Transverse colon (tissue), 4 donors: ENCODE measurements at regions not wholly inside any gene's neighbourhood (a gene's known extent, or its start where the extent isn't known, plus 50 kb on each side); places are given as distances from the start of the nearest gene placed in this dataset.

ENCODE experiments used
- DNase-seq: peaks from one replicate; pipeline ENCODE4 v3.0.0-alpha.2; 2019
- H3K27ac ChIP-seq, 4 donors: fragments of 200-600 bp; sonication (generic); 2 replicates each; pipeline ENCODE4 v1.5.1; 2016 to 2018; ENCODE audit warnings: inconsistent platforms in 4 of 4
- H3K27me3 ChIP-seq: fragments of 200-600 bp; sonication (generic); 2 replicates; pipeline ENCODE4 v1.5.1; 2017; ENCODE audit warnings: inconsistent platforms
- H3K36me3 ChIP-seq, 4 donors: fragments of 200-600 bp; sonication (generic); 2 replicates each; pipeline ENCODE4 v1.5.1; 2017 to 2019; ENCODE audit warnings: inconsistent platforms in 4 of 4
- H3K4me1 ChIP-seq, 4 donors: fragments of 200-600 bp; sonication (generic); 2 replicates each; pipeline ENCODE4 v1.5.1; 2017 to 2020; ENCODE audit warnings: inconsistent platforms in 4 of 4
- H3K4me3 ChIP-seq, 4 donors: fragments of 200-600 bp; sonication (generic); 1 replicate in 1 of 4; 2 replicates in 3 of 4; pipeline versions ENCODE4 v1.5.1 to v1.6.1; 2017 to 2019; ENCODE audit warnings: inconsistent platforms in 4 of 4
- H3K9me3 ChIP-seq, 2 donors: fragments of 200-600 bp; sonication (generic); 2 replicates each; pipeline ENCODE4 v1.5.1; 2017 to 2019; ENCODE audit warnings: inconsistent platforms in 2 of 2
- CTCF ChIP-seq, 5 experiments: fragments of 200-600 bp in 3 of 5; fragments of 450-650 bp in 2 of 5; sonication (generic) in 3 of 5; IDR thresholded peaks; 1 replicate in 2 of 5; 2 replicates in 3 of 5; pipeline ENCODE4 v1.5.1; 2016 to 2017; ENCODE audit warnings: antibody characterized with exemption in 5 of 5, inconsistent platforms in 3 of 5, mild to moderate bottlenecking in 2 of 5, moderate library complexity in 1 of 5
- EP300 ChIP-seq: sonication (generic); formaldehyde crosslinking; IDR thresholded peaks from one replicate; pipeline ENCODE4 v1.6.1; 2017; ENCODE audit warnings: antibody characterized with exemption, low read depth
- POLR2A ChIP-seq: fragments of 450-650 bp; IDR thresholded peaks from one replicate; pipeline ENCODE4 v1.6.1; 2016; ENCODE audit warnings: antibody characterized with exemption, mild to moderate bottlenecking, moderate library complexity
- POLR2AphosphoS5 ChIP-seq, 3 donors: sonication (generic); formaldehyde crosslinking; IDR thresholded peaks; one replicate each; pipeline ENCODE4 v1.6.1; 2016; ENCODE audit warnings: antibody characterized with exemption in 3 of 3
- WGBS, 2 donors: methylation state at CpG; one replicate each; pipeline ENCODE4 v1.1.5; 2018; ENCODE audit warnings: low coverage in 1 of 2; 5-methylcytosine and 5-hydroxymethylcytosine counted together
- in situ Hi-C, 4 donors: fragments of 200-750 bp; cut with MboI; loops; one replicate each; pipeline versions ENCODE4 v1.15.0 to v1.15.1; 2017; ENCODE audit warnings: low sequenced_read_pairs in 3 of 4, low pct_ligation_motif_present in 1 of 4, low pct_unique_long_range_greater_than_20kb in 1 of 4
- intact Hi-C: fragments of 100-400 bp; cut with DNase I; formaldehyde crosslinking; loops from one replicate; pipeline ENCODE4 v1.15.1; 2023; ENCODE audit warnings: low total_unique reads

GRCh38 chr11:90564531-90564930, 341.7 kb upstream of the CHORDC1 start:
- Histone ChIP-seq H3K4me3 (no peak overlapping the region), H3K9me3 (peaks cover 0 to 6% of the 10 kb centered on the region in 2 donors), H3K36me3 (no peaks in the 10 kb centered on the region), H3K27ac (no peak overlapping the region), H3K4me1 (no peaks in the 10 kb centered on the region), H3K27me3 (no peaks in the 10 kb centered on the region)
- in situ Hi-C loops (no loop called here), intact Hi-C loops (no loop called here)
- no peak for TF ChIP-seq CTCF (IDR thresholded peaks at IDR 0.05)
- no peak for TF ChIP-seq EP300
- TF ChIP-seq POLR2AphosphoS5 (IDR thresholded peaks at IDR 0.05), result no peak
- no peak for TF ChIP-seq POLR2A
- DNase-seq, result no peak
- 65 to 67% methylated on average over 1 of the region's 1 CpG for WGBS, 2 donors

- H3K9me3 ChIP-seq, result peaks cover 0 to 6% of the 10 kb centered on the region in 2 donors
- DNase-seq, result no peak
- no peaks in the 10 kb centered on the region for H3K27me3 ChIP-seq
- intact Hi-C loops (no loop called here), in situ Hi-C loops (no loop called here)
- 0 to 77% methylated on average over 1 to 4 of the region's 4 CpGs for WGBS, 2 donors
- no peaks in the 10 kb centered on the region for H3K4me1 ChIP-seq
- TF ChIP-seq CTCF (IDR thresholded peaks at IDR 0.05), result no peak
- no peak for TF ChIP-seq POLR2AphosphoS5 (IDR thresholded peaks at IDR 0.05)
- no peaks in the 10 kb centered on the region for H3K36me3 ChIP-seq
- H3K4me3 ChIP-seq, result no peak overlapping the region
- H3K27ac ChIP-seq, result no peak overlapping the region
Measured at GRCh38 chr11:90558328-90558865, 335.5 kb upstream of the CHORDC1 start.

- DNase-seq, result no peak
- intact Hi-C loops (no loop called here), in situ Hi-C loops (no loop called here)
- Histone ChIP-seq H3K27me3 (no peaks in the 10 kb centered on the region), H3K4me3 (no peak overlapping the region), H3K9me3 (peaks cover 0 to 6% of the 10 kb centered on the region in 2 donors), H3K4me1 (no peaks in the 10 kb centered on the region), H3K36me3 (no peaks in the 10 kb centered on the region), H3K27ac (no peak overlapping the region)
- TF ChIP-seq POLR2A (no peak), CTCF (IDR thresholded peaks at IDR 0.05) (no peak), POLR2AphosphoS5 (IDR thresholded peaks at IDR 0.05) (no peak), EP300 (no peak)
- WGBS, 2 donors, result 53 to 59% methylated on average over 4 of the region's 4 CpGs
Measured at GRCh38 chr11:90556606-90557005, 333.8 kb upstream of the CHORDC1 start.

GRCh38 chr11:90556026-90556425, 333.2 kb upstream of the CHORDC1 start:
- no peaks in the 10 kb centered on the region for H3K4me1 ChIP-seq
- intact Hi-C loops, result no loop called here
- TF ChIP-seq POLR2A, result no peak
- no peak for TF ChIP-seq CTCF (IDR thresholded peaks at IDR 0.05)
- TF ChIP-seq EP300, result no peak
- TF ChIP-seq POLR2AphosphoS5 (IDR thresholded peaks at IDR 0.05), result no peak
- WGBS, 2 donors, result 33 to 64% methylated on average over 1 of the region's 1 CpG
- no peak overlapping the region for H3K4me3 ChIP-seq
- no peaks in the 10 kb centered on the region for H3K27me3 ChIP-seq
- DNase-seq, result no peak
- in situ Hi-C loops, result no loop called here
- H3K27ac ChIP-seq, result no peak overlapping the region
- peaks cover 0 to 6% of the 10 kb centered on the region in 2 donors for H3K9me3 ChIP-seq
- no peaks in the 10 kb centered on the region for H3K36me3 ChIP-seq
